IMR-90 (cell line): ENCODE measurements at regions not wholly inside any gene's neighbourhood (a gene's known extent, or its start where the extent isn't known, plus 50 kb on each side); places are given as distances from the start of the nearest gene placed in this dataset.

Experiments used
- ATAC-seq: fragments of 200-7000 bp; cut with Tn5 transposase; 2 replicates; pipeline ENCODE4 v1.9.1; 2020; ENCODE audit warnings: low read depth, mild to moderate bottlenecking, moderate library complexity
- BruUV-seq: library from RNA; stranded (reverse); fragments of 400-500 nt; replicated peaks from 2 replicates; lab custom pipeline; 2021; lab: Mats Ljungman, UMichigan
- CTCF ChIA-PET: fragments of 300-600 bp; formaldehyde crosslinking; extraction: SDS; loops from one replicate; lab custom pipeline; 2021; ENCODE audit warnings: antibody characterized with exemption; lab: Yijun Ruan, JAX
- POLR2A ChIA-PET: fragments of 300-600 bp; sonication (Branson Sonifier 250); formaldehyde crosslinking; loops from one replicate; lab custom pipeline; 2022; ENCODE audit warnings: antibody characterized with exemption; ENCODE audit not compliant: unreplicated experiment; lab: Charles Lee
- DNase-seq: peaks from one replicate; pipeline ENCODE4 v3.0.0; 2013
- H2AFZ ChIP-seq: replicated peaks from 2 replicates; pipeline ENCODE3; 2013; ENCODE audit warnings: low read length, mild to moderate bottlenecking; ENCODE audit not compliant: poor library complexity
- H2AK5ac ChIP-seq: 2 replicates; pipeline ENCODE4 v1.6.1; 2013; ENCODE audit warnings: low read depth, low read length, inconsistent platforms
- H2AK9ac ChIP-seq: replicated peaks from 2 replicates; pipeline ENCODE3; 2013; ENCODE audit warnings: mild to moderate bottlenecking, low read depth, low read length, moderate library complexity; ENCODE audit not compliant: poor library complexity
- H2BK120ac ChIP-seq: 2 replicates; pipeline ENCODE4 v1.6.1; 2013; ENCODE audit warnings: low read depth, low read length, inconsistent platforms
- H2BK15ac ChIP-seq: 3 replicates; pipeline ENCODE4 v1.6.1; 2013; ENCODE audit warnings: low read depth, low read length, inconsistent platforms
- H2BK20ac ChIP-seq: 2 replicates; pipeline ENCODE4 v1.6.1; 2013; ENCODE audit warnings: low read depth, mild to moderate bottlenecking, inconsistent platforms, low read length, moderate library complexity
- H2BK5ac ChIP-seq: 2 replicates; pipeline ENCODE4 v1.6.1; 2013; ENCODE audit warnings: mild to moderate bottlenecking, low read depth, low read length, inconsistent platforms; ENCODE audit not compliant: poor library complexity, severe bottlenecking
- H3K14ac ChIP-seq: replicated peaks from 2 replicates; pipeline ENCODE4 v1.6.1; 2013; ENCODE audit warnings: low read depth, low read length, inconsistent platforms
- H3K18ac ChIP-seq: 2 replicates; pipeline ENCODE4 v1.6.1; 2013; ENCODE audit warnings: low read depth, low read length, control low read depth
- H3K23ac ChIP-seq: 2 replicates; pipeline ENCODE4 v1.6.1; 2013; ENCODE audit warnings: low read depth, low read length, inconsistent platforms
- H3K27ac ChIP-seq: 2 replicates; pipeline ENCODE4 v1.5.1; 2013; ENCODE audit warnings: mild to moderate bottlenecking, control low read depth, low read length; ENCODE audit not compliant: insufficient read depth
- H3K27me3 ChIP-seq: 2 replicates; pipeline ENCODE4 v1.6.1; 2013; ENCODE audit warnings: low read length; ENCODE audit not compliant: control insufficient read depth, insufficient read depth
- H3K36me3 ChIP-seq: 2 replicates; pipeline ENCODE4 v1.6.1; 2013; ENCODE audit warnings: low read length, mixed read lengths; ENCODE audit not compliant: control insufficient read depth, insufficient read depth
- H3K4ac ChIP-seq: 2 replicates; pipeline ENCODE4 v1.6.1; 2013; ENCODE audit warnings: low read depth, low read length, inconsistent platforms
- H3K4me1 ChIP-seq: 2 replicates; pipeline ENCODE4 v1.6.1; 2013; ENCODE audit warnings: low read length, mixed read lengths; ENCODE audit not compliant: control insufficient read depth, insufficient read depth
- H3K4me2 ChIP-seq: 2 replicates; pipeline ENCODE4 v1.6.1; 2013; ENCODE audit warnings: low read depth, mild to moderate bottlenecking, control low read depth, low read length, moderate library complexity
- H3K4me3 ChIP-seq: 2 replicates; pipeline ENCODE4 v1.5.1; 2013; ENCODE audit warnings: low read depth, mild to moderate bottlenecking, control low read depth, low read length, moderate library complexity; ENCODE audit not compliant: insufficient read depth
- H3K56ac ChIP-seq: 2 replicates; pipeline ENCODE4 v1.6.1; 2013; ENCODE audit warnings: low read length, inconsistent platforms; ENCODE audit not compliant: insufficient read depth; ENCODE audit errors: extremely low read depth
- H3K79me1 ChIP-seq, 2 experiments: 2 replicates each; pipeline ENCODE4 v1.6.1; 2013; ENCODE audit warnings: low read length in 2 of 2, inconsistent platforms in 1 of 2, low read depth in 1 of 2
- H3K9ac ChIP-seq: 2 replicates; pipeline ENCODE4 v1.6.1; 2013; ENCODE audit warnings: low read depth, low read length, control low read depth
- H3K9me1 ChIP-seq: 2 replicates; pipeline ENCODE4 v1.6.1; 2013; ENCODE audit warnings: low read length, inconsistent platforms; ENCODE audit not compliant: insufficient read depth
- H3K9me3 ChIP-seq: 2 replicates; pipeline ENCODE4 v1.6.1; 2013; ENCODE audit warnings: low read length; ENCODE audit not compliant: control insufficient read depth, insufficient read depth
- H4K20me1 ChIP-seq: 2 replicates; pipeline ENCODE4 v1.6.1; 2013; ENCODE audit warnings: low read length, inconsistent platforms; ENCODE audit not compliant: insufficient read depth
- H4K5ac ChIP-seq: 2 replicates; pipeline ENCODE4 v1.6.1; 2013; ENCODE audit warnings: mild to moderate bottlenecking, low read depth, low read length, control low read depth
- H4K8ac ChIP-seq, 2 experiments: 2 replicates each; pipeline ENCODE4 v1.6.1; 2013; ENCODE audit warnings: low read depth in 2 of 2, low read length in 2 of 2, control low read depth in 1 of 2, inconsistent platforms in 1 of 2
- H4K91ac ChIP-seq: 2 replicates; pipeline ENCODE4 v1.6.1; 2013; ENCODE audit warnings: low read depth, low read length, inconsistent platforms; ENCODE audit not compliant: insufficient read depth
- BHLHE40 ChIP-seq: fragments of 150-350 bp; IDR thresholded peaks from 2 replicates; pipeline ENCODE4 v1.6.1; 2016; ENCODE audit warnings: mild to moderate bottlenecking, low read depth, low read length
- CEBPB ChIP-seq: IDR thresholded peaks from 2 replicates; pipeline ENCODE4 v1.6.1; 2012; ENCODE audit warnings: low read depth, low read length, improper control_type of control experiment
- MAFK ChIP-seq: IDR thresholded peaks from 2 replicates; pipeline ENCODE4 v1.6.1; 2012; ENCODE audit warnings: low read depth, low read length, improper control_type of control experiment
- MAZ ChIP-seq: IDR thresholded peaks from 2 replicates; pipeline ENCODE4 v1.6.1; 2012; ENCODE audit warnings: low read depth, mild to moderate bottlenecking, low read length, improper control_type of control experiment, moderate library complexity, borderline replicate concordance
- RAD21 ChIP-seq: IDR thresholded peaks from 2 replicates; pipeline ENCODE4 v1.6.1; 2012; ENCODE audit warnings: low read length, improper control_type of control experiment
- RFX5 ChIP-seq: IDR thresholded peaks from 2 replicates; pipeline ENCODE4 v1.8.0; 2012; ENCODE audit warnings: low read depth, mild to moderate bottlenecking, low read length, moderate library complexity
- WGBS, 2 experiments: methylation state at CpG; one replicate each; pipeline versions ENCODE4 v1.1.5 to v1.1.7; 2013; ENCODE audit warnings: missing lambda C conversion rate in 2 of 2; ENCODE audit not compliant: insufficient read length in 1 of 2; ENCODE audit errors: extremely low coverage in 2 of 2; 5-methylcytosine and 5-hydroxymethylcytosine counted together
- dilution Hi-C: fragments of 300-500 bp; cut with HindIII; formaldehyde crosslinking; loops from one replicate; pipeline ENCODE4 v1.14.3; 2018; ENCODE audit warnings: low sequenced_read_pairs; ENCODE audit not compliant: unreplicated experiment
- in situ Hi-C: fragments of 300-500 bp; cut with MboI; formaldehyde crosslinking; loops from 3 replicates; pipeline ENCODE4 v1.14.3; 2019; ENCODE audit warnings: low sequenced_read_pairs, inconsistent platforms, mixed read lengths
- intact Hi-C: fragments of 100-400 bp; cut with micrococcal nuclease; formaldehyde crosslinking; loops from 2 replicates; pipeline ENCODE4 v1.10.0; 2022

- intact Hi-C loops, result no loop called here
- Histone ChIP-seq H3K4me2 (no peak overlapping the region), H3K23ac (no peak overlapping the region), H2AK5ac (no peak overlapping the region), H4K20me1 (no peaks in the 10 kb centered on the region), H2BK120ac (no peak overlapping the region), H3K9me3 (no peaks in the 10 kb centered on the region), H2BK20ac (no peak overlapping the region), H3K79me1 (no peaks in the 10 kb centered on the region), H3K18ac (no peak overlapping the region), H2AK9ac (no peak overlapping the region), H3K4ac (no peak overlapping the region), H3K36me3 (no peaks in the 10 kb centered on the region), H3K56ac (no peak overlapping the region), H3K27me3 (peaks cover 1% of the 10 kb centered on the region; the same call in 1 of the 2 replicates), H2BK15ac (no peak overlapping the region), H4K5ac (no peak overlapping the region), H3K4me1 (no peaks in the 10 kb centered on the region), H3K9me1 (no peaks in the 10 kb centered on the region), H3K4me3 (no peak overlapping the region), H4K8ac (no peak overlapping the region), H3K27ac (no peak overlapping the region), H4K91ac (no peak overlapping the region), H2BK5ac (no peak overlapping the region), H3K9ac (no peak overlapping the region), H3K14ac (no peak overlapping the region), H2AFZ (no peak overlapping the region)
- BruUV-seq, result no TSS peak
- ChIA-PET CTCF (no interaction called here), POLR2A (no interaction called here)
- no peak for TF ChIP-seq MAZ
- no peak for TF ChIP-seq CEBPB
- TF ChIP-seq RAD21, result no peak
- TF ChIP-seq BHLHE40, result no peak
- no peak for TF ChIP-seq MAFK
- TF ChIP-seq RFX5, result no peak
- dilution Hi-C loops, result no loop called here
- 43% methylated on average over 3 of the region's 6 CpGs; no CpG with 5 or more reads in 1 of the 2 experiments for WGBS, 2 experiments
- ATAC-seq (no peak), DNase-seq (no peak)
- in situ Hi-C loops, result no loop called here
Measured at GRCh38 chr4:146122398-146122797, 53.1 kb upstream of the LSM6 start.
